ENCODE measurements at regions not wholly inside any gene's neighbourhood (a gene's known extent, or its start where the extent isn't known, plus 50 kb on each side); places are given as distances from the start of the nearest gene placed in this dataset.

- TF ChIP-seq CTCF (IDR thresholded peaks at IDR 0.05; ENCODE audit: low read depth, low read length, poor library complexity, severe bottlenecking) (no peak), EZH2phosphoT487 (IDR thresholded peaks at IDR 0.05; ENCODE audit: borderline replicate concordance, low read length) (no peak)
Measured at GRCh38 chrX:39828971-39829370, 268.8 kb downstream of the BCOR start.

Measured in DOHH2 (cell line).